Kidney epithelial cell (primary cell): ENCODE measurements at regions not wholly inside any gene's neighbourhood (a gene's known extent, or its start where the extent isn't known, plus 50 kb on each side); places are given as distances from the start of the nearest gene placed in this dataset.

ENCODE experiments used
- DNase-seq: peaks from one replicate; pipeline ENCODE4 v3.0.0-alpha.2; 2010; ENCODE audit warnings: low read depth
- H3K27me3 ChIP-seq: 2 replicates; pipeline ENCODE4 v1.6.0; 2011; ENCODE audit warnings: low read length; ENCODE audit not compliant: control insufficient read depth, insufficient read depth
- H3K36me3 ChIP-seq: 2 replicates; pipeline ENCODE4 v1.5.1; 2011; ENCODE audit warnings: low read length; ENCODE audit not compliant: control insufficient read depth, insufficient read depth
- H3K4me3 ChIP-seq: 2 replicates; pipeline ENCODE4 v1.5.1; 2011; ENCODE audit warnings: low read depth, mild to moderate bottlenecking, control low read depth, low read length
- CTCF ChIP-seq: IDR thresholded peaks from 2 replicates; pipeline ENCODE4 v1.5.1; 2011; ENCODE audit warnings: mild to moderate bottlenecking, moderate library complexity, low read length, control low read depth, inconsistent platforms; ENCODE audit not compliant: insufficient read depth, poor library complexity, severe bottlenecking

GRCh38 chr11:127135256-127135655, 134.7 kb upstream of the KIRREL3 start:
- H3K27me3 ChIP-seq, result peaks cover 12% of the 10 kb centered on the region
- TF ChIP-seq CTCF, result no peak

GRCh38 chr11:127133061-127133460, 132.5 kb upstream of the KIRREL3 start:
- no peak for TF ChIP-seq CTCF
- Histone ChIP-seq H3K27me3 (peaks cover 11% of the 10 kb centered on the region), H3K36me3 (no peaks in the 10 kb centered on the region), H3K4me3 (no peak overlapping the region)
- DNase-seq, result no peak

More at GRCh38 chr11:127135256-127135655, 134.7 kb upstream of the KIRREL3 start:
- no peak for DNase-seq
- no peak overlapping the region for H3K4me3 ChIP-seq
- H3K36me3 ChIP-seq, result no peaks in the 10 kb centered on the region

DNA sequence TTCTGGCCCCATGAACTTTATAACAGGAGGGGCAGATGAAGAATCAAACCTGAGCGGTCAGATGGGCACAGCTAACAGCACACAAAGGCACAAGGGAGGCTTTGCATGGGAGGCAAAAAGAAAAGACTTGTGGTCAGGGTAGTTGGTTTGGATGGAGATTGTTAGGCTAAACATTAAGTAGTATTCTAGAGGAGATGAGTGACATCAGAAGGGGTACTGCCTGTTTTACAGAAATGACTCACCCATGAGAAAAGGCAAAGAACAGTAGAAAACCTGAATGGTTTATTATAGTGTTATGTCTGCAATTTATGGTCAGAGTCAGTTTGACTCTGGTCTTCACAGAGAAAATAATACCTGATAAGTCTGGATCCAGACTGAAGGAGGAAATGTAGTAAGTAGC, 129.8 kb upstream of the KIRREL3 start:
- DNase-seq, result no peak
- H3K27me3 ChIP-seq, result peaks cover 2% of the 10 kb centered on the region
- H3K36me3 ChIP-seq, result no peaks in the 10 kb centered on the region
- no peak overlapping the region for H3K4me3 ChIP-seq
- TF ChIP-seq CTCF, result no peak

- no peak for TF ChIP-seq CTCF
- Histone ChIP-seq H3K36me3 (no peaks in the 10 kb centered on the region), H3K27me3 (no peaks in the 10 kb centered on the region), H3K4me3 (no peak overlapping the region)
- no peak for DNase-seq
Measured at GRCh38 chr11:127126986-127127385, 126.4 kb upstream of the KIRREL3 start.

- no peak for DNase-seq
- Histone ChIP-seq H3K36me3 (no peaks in the 10 kb centered on the region), H3K27me3 (no peaks in the 10 kb centered on the region), H3K4me3 (no peak overlapping the region)
- no peak for TF ChIP-seq CTCF
Measured at GRCh38 chr11:127119356-127119755, 118.8 kb upstream of the KIRREL3 start.

DNA sequence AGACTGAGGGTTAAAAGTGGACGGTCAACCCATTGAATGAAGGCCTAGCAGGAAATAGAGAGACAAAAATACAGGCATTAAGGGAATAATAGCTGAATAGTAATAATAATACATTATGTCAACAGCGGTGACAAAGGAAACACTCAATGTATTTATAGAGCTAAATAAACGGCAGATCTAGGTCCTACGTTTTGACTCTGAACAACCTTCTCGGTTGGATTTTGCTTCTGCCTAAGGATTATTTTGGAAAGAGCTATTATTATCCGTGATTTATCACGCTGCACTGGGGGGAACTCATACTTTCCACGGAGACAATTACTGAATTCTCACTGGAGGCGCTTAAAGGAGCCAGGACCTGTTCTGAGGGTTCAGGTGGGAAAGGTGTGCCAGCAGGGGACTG, 118.2 kb upstream of the KIRREL3 start:
- no peak for DNase-seq
- no peak overlapping the region for H3K4me3 ChIP-seq
- H3K27me3 ChIP-seq, result no peaks in the 10 kb centered on the region
- no peak for TF ChIP-seq CTCF
- no peaks in the 10 kb centered on the region for H3K36me3 ChIP-seq
